ENCODE measurements at regions not wholly inside any gene's neighbourhood (a gene's known extent, or its start where the extent isn't known, plus 50 kb on each side); places are given as distances from the start of the nearest gene placed in this dataset.

GRCh38 chr10:4083509-4084003 is 298.5 kb upstream of the KLF6 start:
- intact Hi-C loops (cut with DNase I; ENCODE audit: low total_unique reads) = loop anchor here (10.0 kb wide), 1 partner anchor 411 kb away; no protein-coding TSS in a partner anchor
- no peaks in the 10 kb centered on the region for H3K27me3 ChIP-seq
- H3K27ac ChIP-seq = peak overlapping the region; percentile 35 to 61
- H3K4me3 ChIP-seq = no peak overlapping the region
- H3K4me1 ChIP-seq = peaks cover 0 to 44% (median 22%) of the 10 kb centered on the region in 4 donors
- H3K9me3 ChIP-seq = no peaks in the 10 kb centered on the region
- TF ChIP-seq CTCF (IDR thresholded peaks at IDR 0.05) = no peak
- no peak for DNase-seq
- H3K36me3 ChIP-seq = no peaks in the 10 kb centered on the region

- no peak for DNase-seq
- H3K27me3 ChIP-seq = no peaks in the 10 kb centered on the region
- no peaks in the 10 kb centered on the region for H3K36me3 ChIP-seq
- H3K4me1 ChIP-seq = peaks cover 0 to 44% (median 22%) of the 10 kb centered on the region in 4 donors
- no peak overlapping the region for H3K4me3 ChIP-seq
- peak overlapping the region; percentile 35 to 61 for H3K27ac ChIP-seq
- no peaks in the 10 kb centered on the region for H3K9me3 ChIP-seq
- intact Hi-C loops (cut with DNase I; ENCODE audit: low total_unique reads) = loop anchor here (10.0 kb wide), 1 partner anchor 412 kb away; no protein-coding TSS in a partner anchor
- no peak for TF ChIP-seq CTCF (IDR thresholded peaks at IDR 0.05)
Measured at GRCh38 chr10:4082861-4083260, 297.9 kb upstream of the KLF6 start.

GRCh38 chr10:4081685-4082111 is 296.7 kb upstream of the KLF6 start:
- Histone ChIP-seq H3K27me3 (no peaks in the 10 kb centered on the region), H3K4me1 (peaks cover 0 to 43% (median 22%) of the 10 kb centered on the region in 4 donors), H3K27ac (peak overlapping the region; percentile 37 to 61), H3K9me3 (no peaks in the 10 kb centered on the region), H3K4me3 (no peak overlapping the region), H3K36me3 (no peaks in the 10 kb centered on the region)
- peak in 1 of 2 donors; percentile 62 for DNase-seq
- TF ChIP-seq CTCF (IDR thresholded peaks at IDR 0.05) = no peak
- intact Hi-C loops (cut with DNase I; ENCODE audit: low total_unique reads) = loop anchor here (10.0 kb wide), 1 partner anchor 413 kb away; no protein-coding TSS in a partner anchor

- H3K27me3 ChIP-seq = no peaks in the 10 kb centered on the region
- H3K9me3 ChIP-seq = no peaks in the 10 kb centered on the region
- TF ChIP-seq CTCF (IDR thresholded peaks at IDR 0.05) = no peak
- no peak overlapping the region for H3K4me3 ChIP-seq
- intact Hi-C loops (cut with DNase I; ENCODE audit: low total_unique reads) = loop anchor here (10.0 kb wide), 1 partner anchor 414 kb away; no protein-coding TSS in a partner anchor
- no peak for DNase-seq
- peak overlapping the region in 1 of 2 donors; percentile 61 for H3K27ac ChIP-seq
- H3K4me1 ChIP-seq = peaks cover 0 to 33% (median 16%) of the 10 kb centered on the region in 4 donors
- H3K36me3 ChIP-seq = no peaks in the 10 kb centered on the region
Measured at GRCh38 chr10:4080225-4080805, 295.3 kb upstream of the KLF6 start.

GRCh38 chr10:4079803-4080202 is 294.8 kb upstream of the KLF6 start:
- intact Hi-C loops (cut with DNase I; ENCODE audit: low total_unique reads) = loop anchor here (10.0 kb wide), 1 partner anchor 415 kb away; no protein-coding TSS in a partner anchor

More at GRCh38 chr10:4079803-4080202, 294.8 kb upstream of the KLF6 start:
- Histone ChIP-seq H3K9me3 (no peaks in the 10 kb centered on the region), H3K36me3 (no peaks in the 10 kb centered on the region), H3K27me3 (no peaks in the 10 kb centered on the region), H3K4me1 (peaks cover 0 to 38% (median 18%) of the 10 kb centered on the region in 4 donors), H3K4me3 (no peak overlapping the region), H3K27ac (no peak overlapping the region)
- no peak for TF ChIP-seq CTCF (IDR thresholded peaks at IDR 0.05)
- DNase-seq = no peak
